GM13977 (cell line): ENCODE measurements at regions not wholly inside any gene's neighbourhood (a gene's known extent, or its start where the extent isn't known, plus 50 kb on each side); places are given as distances from the start of the nearest gene placed in this dataset.
"Not testable (repeated sequence)": the region's sequence is repeated elsewhere in the genome, so short reads cannot be mapped to it uniquely, and the experiment has no call there.

Source experiments
- DNase-seq: peaks from one replicate; pipeline ENCODE4 v3.0.0; 2012; ENCODE audit warnings: low spot score
- CTCF ChIP-seq: IDR thresholded peaks from 2 replicates; pipeline ENCODE4 v1.5.1; 2012; ENCODE audit warnings: mild to moderate bottlenecking, control low read depth; ENCODE audit not compliant: insufficient read depth; ENCODE audit errors: extremely low read depth, missing control alignments
- in situ Hi-C: fragments of 300-500 bp; cut with MboI; formaldehyde crosslinking; loops from one replicate; pipeline ENCODE4 v1.12.0; 2022; ENCODE audit warnings: low sequenced_read_pairs, low pct_unique_long_range_greater_than_20kb, mixed read lengths, inconsistent platforms; ENCODE audit not compliant: unreplicated experiment

- TF ChIP-seq CTCF = no peak
- in situ Hi-C loops = no loop called here
- DNase-seq = no peak
Observed at GRCh38 chr2:124996406-124996805, 971.3 kb downstream of the CNTNAP5 start.

GRCh38 chr2:124999906-125000305 lies 974.8 kb downstream of the CNTNAP5 start:
- in situ Hi-C loops = no loop called here
- no peak for TF ChIP-seq CTCF
- no peak for DNase-seq

DNA sequence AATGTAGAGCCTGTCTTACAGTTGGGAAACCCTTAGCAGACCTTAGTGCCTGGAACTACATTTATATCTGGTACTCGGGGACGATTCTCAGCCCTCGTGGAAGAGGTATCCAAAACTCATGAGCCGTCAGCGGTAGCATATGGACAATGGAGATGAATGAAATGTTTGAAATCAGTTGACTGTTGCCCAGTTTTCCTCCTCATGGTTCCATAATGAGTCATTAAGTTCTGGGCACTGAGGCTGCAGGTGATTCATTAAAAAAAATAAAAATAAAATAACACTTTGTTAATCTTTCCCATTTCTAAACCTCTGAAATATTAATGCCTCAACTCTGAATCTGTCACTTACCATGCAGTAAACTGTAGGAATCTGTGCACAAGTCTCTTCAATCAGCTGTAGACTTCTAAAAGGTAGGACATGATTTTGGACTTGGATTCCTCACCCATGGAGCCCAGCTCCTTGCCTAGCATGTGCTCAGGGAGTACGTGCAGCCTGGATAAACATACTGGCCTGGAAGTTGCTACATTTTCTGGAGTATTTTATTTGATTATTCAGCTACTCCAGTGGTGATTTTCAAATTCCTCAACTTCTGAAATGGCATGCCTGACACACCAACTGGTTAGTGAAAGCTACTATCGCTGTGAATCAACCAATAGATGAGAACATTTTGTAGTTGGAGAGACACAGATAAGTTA lies 979.2 kb downstream of the CNTNAP5 start:
- no peak for DNase-seq
- TF ChIP-seq CTCF = no peak
- in situ Hi-C loops = no loop called here

DNA sequence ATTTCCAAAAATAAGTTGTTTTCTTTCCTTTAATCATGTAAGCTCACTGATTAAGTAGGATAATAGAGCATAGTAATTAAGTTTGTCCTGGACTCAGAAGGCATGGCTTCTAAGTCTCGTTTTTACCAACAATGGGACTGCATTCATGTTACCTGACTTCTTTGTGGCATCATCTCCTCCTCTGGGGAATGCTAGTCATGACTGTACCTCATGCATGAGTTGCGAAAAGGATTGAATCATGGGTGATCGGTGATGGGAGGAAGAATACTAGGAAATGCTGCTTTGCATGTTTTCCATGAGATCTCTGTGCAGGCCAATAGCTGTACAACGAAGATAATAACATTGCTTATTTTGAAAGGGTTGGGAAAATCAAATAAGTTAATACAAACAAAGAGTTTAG lies 981.6 kb downstream of the CNTNAP5 start:
- no peak for TF ChIP-seq CTCF
- DNase-seq = no peak
- in situ Hi-C loops = no loop called here

- DNase-seq, in situ Hi-C loops: not testable (repeated sequence)
Observed at GRCh38 chr2:125028721-125029120, 1003.6 kb downstream of the CNTNAP5 start.

DNA sequence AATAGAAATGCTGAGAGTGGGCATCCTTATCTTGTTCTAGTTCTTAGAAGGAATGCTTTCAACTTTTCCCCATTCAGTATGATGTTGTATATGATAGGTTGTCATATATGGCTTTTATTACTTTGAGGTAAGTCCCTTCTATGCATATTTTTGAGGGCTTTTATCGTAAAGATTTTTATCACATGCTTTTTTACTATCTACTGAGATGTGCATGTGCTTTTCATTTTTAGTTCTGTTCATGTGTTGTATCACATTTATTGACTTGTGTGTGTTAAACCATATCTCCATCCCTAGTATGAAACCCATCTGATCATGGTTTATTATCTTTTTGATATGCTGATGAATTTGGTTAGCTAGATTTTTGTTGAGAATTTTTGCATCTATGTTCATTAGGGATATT lies 1008.8 kb downstream of the CNTNAP5 start:
- no peak for DNase-seq
- no peak for TF ChIP-seq CTCF
- in situ Hi-C loops = no loop called here

DNA sequence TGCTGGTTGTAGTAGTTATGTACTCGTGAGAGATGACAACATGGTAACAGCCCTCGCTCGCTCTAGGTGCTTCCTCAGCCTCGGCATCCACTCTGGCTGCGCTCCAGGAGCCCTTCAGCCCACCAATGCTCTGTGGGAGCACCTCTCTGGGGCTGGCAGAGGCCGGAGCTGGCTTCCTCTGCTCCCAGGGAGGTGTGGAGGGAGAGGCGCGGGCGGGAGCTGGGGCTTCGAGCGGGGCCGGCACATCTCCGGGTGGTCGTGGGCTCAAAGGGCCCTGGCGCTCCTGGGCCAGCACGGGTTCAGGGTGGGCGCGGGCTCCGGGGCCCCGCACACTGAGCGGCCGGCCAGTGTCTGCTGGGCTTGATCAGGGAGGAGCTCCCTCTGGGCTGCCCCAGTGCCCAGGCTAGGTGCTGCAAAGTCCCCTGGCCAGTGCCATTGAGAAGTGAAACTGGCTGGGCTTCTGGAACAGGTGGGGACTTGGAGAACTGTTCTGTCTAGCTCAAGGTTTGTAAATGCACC lies 1012.1 kb downstream of the CNTNAP5 start:
- no peak for TF ChIP-seq CTCF
- no peak for DNase-seq
- in situ Hi-C loops = no loop called here
